ENCODE measurements at regions not wholly inside any gene's neighbourhood (a gene's known extent, or its start where the extent isn't known, plus 50 kb on each side); places are given as distances from the start of the nearest gene placed in this dataset.

GRCh38 chr13:87052731-87053130 lies 618.4 kb upstream of the SLITRK5 start:
- TF ChIP-seq, protein P1, sequence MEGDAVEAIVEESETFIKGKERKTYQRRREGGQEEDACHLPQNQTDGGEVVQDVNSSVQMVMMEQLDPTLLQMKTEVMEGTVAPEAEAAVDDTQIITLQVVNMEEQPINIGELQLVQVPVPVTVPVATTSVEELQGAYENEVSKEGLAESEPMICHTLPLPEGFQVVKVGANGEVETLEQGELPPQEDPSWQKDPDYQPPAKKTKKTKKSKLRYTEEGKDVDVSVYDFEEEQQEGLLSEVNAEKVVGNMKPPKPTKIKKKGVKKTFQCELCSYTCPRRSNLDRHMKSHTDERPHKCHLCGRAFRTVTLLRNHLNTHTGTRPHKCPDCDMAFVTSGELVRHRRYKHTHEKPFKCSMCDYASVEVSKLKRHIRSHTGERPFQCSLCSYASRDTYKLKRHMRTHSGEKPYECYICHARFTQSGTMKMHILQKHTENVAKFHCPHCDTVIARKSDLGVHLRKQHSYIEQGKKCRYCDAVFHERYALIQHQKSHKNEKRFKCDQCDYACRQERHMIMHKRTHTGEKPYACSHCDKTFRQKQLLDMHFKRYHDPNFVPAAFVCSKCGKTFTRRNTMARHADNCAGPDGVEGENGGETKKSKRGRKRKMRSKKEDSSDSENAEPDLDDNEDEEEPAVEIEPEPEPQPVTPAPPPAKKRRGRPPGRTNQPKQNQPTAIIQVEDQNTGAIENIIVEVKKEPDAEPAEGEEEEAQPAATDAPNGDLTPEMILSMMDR (IDR thresholded peaks at IDR 0.05; ENCODE audit: low read depth, low read length), result no peak
- DNase-seq (ENCODE audit: extremely low read depth, low read depth), result no peak

DNA sequence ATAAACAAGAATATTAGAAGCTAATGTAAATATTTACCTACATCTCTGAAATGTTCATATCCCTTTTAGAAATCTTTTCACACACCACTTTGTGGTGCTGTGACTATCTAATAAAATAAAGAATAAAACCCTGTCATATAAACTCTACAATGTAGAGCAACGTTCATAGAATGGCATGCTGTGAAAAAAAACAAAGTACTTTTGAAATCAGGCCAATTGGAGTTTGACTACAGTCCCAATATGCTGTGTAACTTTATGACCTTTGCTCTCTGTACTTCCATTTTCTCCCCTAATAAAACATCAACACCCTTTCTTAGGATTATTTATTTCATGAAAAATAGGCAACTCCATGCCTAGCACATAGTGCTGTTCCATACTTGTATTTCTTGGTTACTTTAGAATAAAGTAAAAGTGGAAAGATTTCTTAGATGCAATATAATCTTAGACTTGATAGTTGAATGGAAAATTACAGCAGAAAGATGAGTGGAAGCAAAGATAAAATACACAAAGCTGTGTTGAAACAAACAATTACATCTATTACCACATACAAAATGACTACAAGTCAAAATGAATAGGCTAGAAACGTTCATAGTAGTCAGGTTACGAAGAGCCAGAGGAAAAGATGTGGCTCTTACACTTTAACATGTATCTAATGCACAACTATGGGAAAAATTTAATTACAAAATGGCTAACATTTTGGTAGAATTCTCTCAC lies 613.2 kb upstream of the SLITRK5 start:
- no peak for DNase-seq (ENCODE audit: extremely low read depth, low read depth)
- TF ChIP-seq, protein P1 (IDR thresholded peaks at IDR 0.05; ENCODE audit: low read depth, low read length), result no peak

- DNase-seq (ENCODE audit: extremely low read depth, low read depth), result no peak
- TF ChIP-seq, protein P1 (IDR thresholded peaks at IDR 0.05; ENCODE audit: low read depth, low read length), result no peak
Measured at GRCh38 chr13:87058786-87059329, 612.3 kb upstream of the SLITRK5 start.

- TF ChIP-seq, protein P1 (IDR thresholded peaks at IDR 0.05; ENCODE audit: low read depth, low read length), result no peak
- DNase-seq (ENCODE audit: extremely low read depth, low read depth), result no peak
Measured at GRCh38 chr13:87078947-87079795, 592.0 kb upstream of the SLITRK5 start.

GRCh38 chr13:87080100-87080779 lies 590.9 kb upstream of the SLITRK5 start:
- DNase-seq (ENCODE audit: extremely low read depth, low read depth), result no peak
- TF ChIP-seq, protein P1 (IDR thresholded peaks at IDR 0.05; ENCODE audit: low read depth, low read length), result no peak

GRCh38 chr13:87084192-87084591 lies 587.0 kb upstream of the SLITRK5 start:
- DNase-seq (ENCODE audit: extremely low read depth, low read depth), result no peak
- TF ChIP-seq, protein P1 (IDR thresholded peaks at IDR 0.05; ENCODE audit: low read depth, low read length), result no peak

All from AG09319 (cell line).